Muscle of back (tissue), 3 donors: ENCODE measurements at regions not wholly inside any gene's neighbourhood (a gene's known extent, or its start where the extent isn't known, plus 50 kb on each side); places are given as distances from the start of the nearest gene placed in this dataset.
"Not testable (repeated sequence)": the region's sequence is repeated elsewhere in the genome, so short reads cannot be mapped to it uniquely, and the experiment has no call there.

Source experiments
- DNase-seq, 3 donors: peaks; one replicate each; pipeline versions ENCODE4 v3.0.0 to v3.0.0-alpha.2; 2013

- DNase-seq: no peak
Measured at GRCh38 chr6:14290772-14291330, 173.3 kb downstream of the CD83 start.

DNA sequence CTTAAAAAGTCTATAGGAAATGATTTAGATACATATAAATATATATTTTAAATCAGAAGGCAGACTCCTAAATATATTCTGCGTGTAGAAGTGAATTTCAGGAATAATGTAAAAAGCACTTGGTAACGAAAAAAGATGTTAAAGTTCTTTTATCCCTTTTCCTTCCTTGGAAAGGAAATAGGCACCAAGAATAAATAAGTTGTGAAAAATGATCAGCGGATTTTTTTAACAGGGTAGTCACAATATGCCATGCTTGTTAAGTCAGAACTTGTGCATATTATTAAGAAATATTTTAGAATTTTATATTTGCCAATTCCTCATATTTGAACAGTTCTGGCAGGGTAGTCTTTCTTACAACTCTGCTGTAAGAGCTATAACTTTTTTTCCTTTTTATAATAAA lies 173.8 kb downstream of the CD83 start:
- no peak for DNase-seq

DNA sequence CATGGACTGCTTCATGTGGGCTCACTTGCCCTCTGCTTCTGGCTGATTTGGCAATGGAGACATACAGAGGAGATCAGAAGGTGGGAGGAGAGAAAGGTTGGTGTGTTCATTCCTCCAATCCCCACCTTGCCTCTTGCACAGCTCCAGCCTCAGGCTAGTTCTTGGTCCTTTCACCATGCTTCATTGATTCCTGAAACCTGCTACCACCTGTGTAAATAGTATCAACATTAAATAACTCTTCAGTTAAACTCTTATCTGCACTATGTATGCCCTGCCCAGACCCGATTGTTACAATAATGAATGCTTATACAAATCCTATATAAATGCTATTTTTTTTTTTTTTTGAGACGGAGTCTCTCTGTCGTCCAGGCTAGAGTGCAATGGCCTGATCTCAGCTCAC lies 174.5 kb downstream of the CD83 start:
- no peak for DNase-seq

DNA sequence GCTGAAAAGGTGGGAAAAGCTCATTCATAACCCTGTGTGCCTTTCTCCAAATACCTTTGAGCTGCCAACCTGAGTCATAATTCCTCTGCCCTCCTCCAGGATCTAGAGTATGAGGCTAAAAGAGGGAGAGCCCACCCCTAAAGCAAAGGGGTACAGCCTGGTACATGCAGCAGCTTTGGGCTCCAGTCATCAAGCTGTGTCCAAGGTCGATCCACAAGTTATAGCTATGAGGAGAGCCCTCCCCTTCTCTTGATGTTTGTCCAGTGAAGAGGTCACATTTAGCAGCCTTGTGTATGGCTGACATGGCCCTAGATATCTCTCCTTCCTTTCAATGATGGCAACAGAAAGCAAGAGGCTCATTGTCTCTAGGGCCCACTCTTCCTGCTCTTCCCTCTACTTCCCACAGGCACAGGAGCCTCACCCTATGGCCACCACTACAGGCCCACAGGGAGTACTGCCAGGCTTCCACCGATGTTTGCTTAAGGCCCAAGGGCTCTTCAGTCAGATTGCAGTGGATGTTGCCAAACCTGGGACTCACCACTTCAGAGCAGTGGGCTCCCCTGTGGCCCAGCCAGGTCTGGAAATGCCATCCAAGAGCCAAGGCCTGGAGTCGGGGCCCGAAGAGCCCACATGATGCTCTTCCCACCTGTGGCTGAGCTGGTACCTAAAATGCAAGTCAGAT lies 176.8 kb downstream of the CD83 start:
- DNase-seq: no peak

DNA sequence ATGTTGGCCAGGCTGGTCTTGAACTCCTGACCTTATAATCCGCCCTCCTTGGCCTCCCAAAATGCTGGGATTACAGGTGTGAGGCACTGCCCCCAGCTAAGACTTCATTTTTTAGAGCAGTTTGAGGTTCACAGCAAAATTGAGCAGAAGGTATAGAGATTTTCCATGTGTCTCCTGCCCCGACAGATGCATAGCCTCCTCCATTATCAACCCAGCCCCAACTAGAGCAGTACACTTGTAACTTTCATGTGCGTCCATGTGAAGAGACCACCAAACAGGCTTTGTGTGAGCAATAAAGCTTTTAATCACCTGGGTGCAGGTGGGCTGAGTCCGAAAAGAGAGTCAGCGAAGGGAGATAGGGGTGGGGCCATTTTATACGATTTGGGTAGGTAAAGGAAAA lies 179.1 kb downstream of the CD83 start:
- not testable (repeated sequence) for DNase-seq

DNA sequence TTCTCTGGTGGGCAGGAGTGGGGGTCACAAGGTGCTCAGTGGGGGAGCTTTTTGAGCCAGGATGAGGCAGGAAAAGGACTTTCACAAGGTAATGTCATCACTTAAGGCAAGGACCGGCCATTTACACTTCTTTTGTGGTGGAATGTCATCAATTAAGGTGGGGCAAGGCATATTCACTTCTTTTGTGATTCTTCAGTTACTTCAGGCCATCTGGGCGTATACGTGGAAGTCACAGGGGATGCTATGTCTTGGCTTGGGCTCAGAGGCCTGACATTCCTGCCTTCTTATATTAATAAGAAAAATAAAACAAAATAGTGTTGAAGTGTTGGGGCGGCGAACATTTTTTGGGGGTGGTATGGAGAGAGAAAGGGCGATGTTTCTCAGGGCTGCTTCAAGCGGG lies 179.5 kb downstream of the CD83 start:
- not testable (repeated sequence) for DNase-seq

DNA sequence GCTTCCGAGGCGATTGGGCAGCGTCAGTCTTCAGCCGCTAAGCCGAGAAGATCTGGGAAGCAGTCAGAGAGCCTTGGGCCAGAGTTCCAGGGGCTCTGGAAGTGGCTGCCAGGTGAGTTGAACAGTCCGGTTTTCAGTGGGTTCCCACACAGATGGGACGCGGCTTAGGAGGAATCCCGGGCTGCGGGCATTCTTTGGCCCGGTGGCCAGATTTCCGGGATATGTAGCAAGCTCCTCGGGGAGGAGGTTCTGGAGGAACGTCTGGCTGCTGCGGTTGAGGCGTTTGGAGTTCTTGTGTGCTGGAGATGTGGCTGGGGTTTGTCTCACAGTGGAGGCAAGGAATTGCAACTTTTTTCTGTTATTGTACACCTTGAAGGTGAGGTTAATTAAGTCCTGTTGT lies 182.6 kb downstream of the CD83 start:
- not testable (repeated sequence) for DNase-seq

DNA sequence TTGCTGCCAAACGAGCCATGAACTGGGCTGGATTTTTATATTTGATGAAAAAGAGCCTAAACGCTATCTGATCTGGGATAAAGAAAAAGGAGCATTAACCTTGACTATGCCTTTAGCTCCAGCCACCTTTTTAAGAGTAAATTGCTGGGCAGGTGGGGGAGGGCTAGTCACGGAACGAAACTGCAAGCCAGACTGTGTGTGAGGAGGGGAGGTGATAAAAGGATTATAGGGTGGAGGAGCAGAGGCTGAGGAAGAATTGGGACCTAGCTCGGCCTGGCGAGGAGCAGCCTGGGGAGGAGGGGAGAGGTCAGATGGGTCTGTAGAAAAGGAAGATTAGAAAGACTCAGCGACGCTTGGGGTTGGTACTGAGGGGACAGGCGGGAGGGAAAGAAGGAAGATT lies 183.1 kb downstream of the CD83 start:
- not testable (repeated sequence) for DNase-seq

DNA sequence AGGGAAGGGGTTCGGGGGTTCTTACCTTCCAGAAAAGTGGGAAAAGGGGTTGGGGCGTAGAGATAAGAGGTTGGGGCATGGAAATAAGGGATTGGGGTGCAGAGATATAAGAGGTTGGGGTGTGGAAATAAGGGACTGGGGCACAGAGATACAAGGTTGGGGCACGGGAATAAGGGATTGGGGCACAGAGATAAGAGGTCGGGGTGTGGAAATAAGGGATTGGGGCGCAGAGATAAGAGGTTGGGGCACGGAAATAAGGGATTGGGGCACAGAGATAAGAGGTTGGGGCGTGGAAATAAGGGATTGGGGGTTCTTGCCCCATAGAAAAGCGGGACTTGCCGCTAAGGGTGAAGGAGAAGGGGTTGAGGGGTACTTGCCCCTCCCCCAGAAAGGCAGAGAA lies 183.9 kb downstream of the CD83 start:
- not testable (repeated sequence) for DNase-seq

GRCh38 chr6:14305131-14305530 lies 187.6 kb downstream of the CD83 start:
- DNase-seq: no peak

DNA sequence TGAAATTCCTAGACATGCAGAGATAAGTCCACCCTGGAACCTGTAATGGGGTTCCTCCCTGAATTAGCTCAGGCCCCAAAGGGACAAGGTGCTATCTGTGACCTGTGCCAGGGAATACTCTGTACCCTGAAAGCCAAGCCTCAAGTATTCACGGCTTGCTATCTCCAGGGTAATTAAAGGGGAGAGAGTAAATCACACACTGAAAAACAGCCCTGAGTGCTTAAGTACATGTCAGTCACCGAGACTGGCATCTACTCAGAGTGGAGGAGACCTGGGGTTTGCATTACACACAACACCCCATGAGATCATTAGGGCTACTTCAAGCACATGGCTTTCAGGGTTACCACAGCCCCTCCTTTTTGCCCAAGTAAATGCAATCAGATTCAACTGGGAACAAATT lies 188.1 kb downstream of the CD83 start:
- DNase-seq: no peak

DNA sequence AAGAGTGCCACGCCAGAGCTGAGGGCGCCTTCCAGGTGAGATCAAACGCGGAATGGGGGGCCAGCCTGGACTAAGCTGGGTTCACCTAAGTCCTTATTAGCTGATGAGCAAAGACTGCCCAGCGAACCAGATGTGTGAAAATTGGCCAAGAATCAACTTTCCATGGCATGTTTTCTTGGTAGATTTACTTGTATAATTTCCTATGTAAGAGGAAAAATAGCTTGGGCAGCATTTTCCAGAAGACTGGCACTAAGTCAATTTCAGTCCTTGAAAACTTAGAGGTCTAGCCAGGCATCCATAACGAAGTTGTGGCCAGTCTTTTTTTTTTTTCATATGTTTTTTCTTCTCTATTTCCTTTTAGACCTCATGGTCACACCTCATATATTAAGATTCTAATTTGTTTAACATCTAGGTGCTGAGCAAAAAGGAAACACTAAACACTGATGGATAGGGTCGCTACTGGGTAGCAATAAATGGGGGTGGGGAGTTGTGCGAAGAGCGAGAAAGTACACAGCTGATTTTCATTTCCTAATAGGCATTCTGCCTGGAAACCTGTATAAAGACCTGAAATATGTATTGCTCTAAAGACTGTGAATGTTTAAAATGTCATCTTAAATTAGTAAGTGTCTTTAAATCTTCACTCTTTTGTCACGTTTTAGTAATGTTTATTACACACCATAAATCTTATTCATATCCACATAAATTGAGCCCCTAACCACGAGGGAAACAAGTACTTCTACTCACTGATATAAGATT lies 188.8 kb downstream of the CD83 start:
- DNase-seq: peak in 2 of 3 donors; percentile 27 to 50

DNA sequence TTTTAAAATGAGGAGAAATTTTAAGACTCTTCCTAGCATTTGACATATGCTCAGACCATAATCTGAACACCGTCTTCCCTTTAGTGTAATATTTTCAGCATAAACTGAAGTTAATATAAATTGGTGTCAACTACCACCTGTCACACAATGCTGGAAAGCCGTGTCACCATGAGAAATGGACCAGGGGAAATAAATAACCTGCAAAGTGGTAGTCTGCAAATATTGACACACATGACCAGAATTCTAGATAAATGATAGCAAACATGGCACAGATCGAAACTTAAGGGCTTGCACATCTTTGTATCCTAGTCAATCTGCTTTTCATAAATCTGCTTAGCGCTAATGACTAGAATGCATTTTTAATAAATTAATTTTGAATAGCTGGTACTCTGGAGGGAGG lies 191.9 kb downstream of the CD83 start:
- DNase-seq: no peak

DNA sequence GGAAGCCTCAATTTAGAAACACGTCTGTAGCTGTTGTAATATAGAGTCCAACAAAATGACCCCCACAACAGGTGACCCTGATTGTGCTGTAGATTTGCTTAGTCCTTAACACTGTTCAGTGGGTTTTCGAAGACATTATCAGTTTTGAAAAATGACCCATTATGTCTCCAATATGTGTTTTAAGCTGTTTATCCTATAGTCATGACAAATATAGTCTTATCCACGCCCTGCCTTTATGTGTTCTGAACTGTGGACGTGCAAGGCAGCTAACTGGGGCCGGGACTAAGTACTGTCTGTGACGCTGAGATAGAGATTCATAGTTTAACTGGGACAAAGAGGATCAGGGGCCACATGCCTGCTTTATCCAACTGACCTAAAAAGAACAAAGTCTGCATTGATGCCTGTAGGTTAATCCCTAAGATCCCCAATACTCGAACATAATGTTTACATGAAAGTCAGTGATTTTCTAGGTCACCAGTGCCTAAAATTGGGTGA lies 192.4 kb downstream of the CD83 start:
- DNase-seq: no peak

- DNase-seq: no peak
Measured at GRCh38 chr6:14310960-14311359, 193.4 kb downstream of the CD83 start.

DNA sequence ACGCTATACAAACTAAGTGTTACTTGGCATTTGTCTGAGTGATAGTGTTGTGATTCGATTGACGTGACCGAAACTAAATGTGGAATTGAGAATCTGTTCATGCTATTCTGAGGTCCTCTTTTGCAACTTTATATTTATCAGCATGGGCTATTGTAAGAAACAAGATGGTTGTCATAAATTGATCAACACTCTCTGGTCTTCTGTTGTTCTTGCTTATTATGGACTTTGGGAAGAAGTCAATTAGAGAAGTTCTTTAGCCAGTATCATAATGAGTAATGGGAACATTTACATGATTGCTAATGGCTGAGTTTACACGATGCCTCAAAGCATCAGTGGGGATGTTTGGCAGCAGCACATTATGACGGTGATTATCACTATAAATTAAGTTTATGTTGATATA lies 195.0 kb downstream of the CD83 start:
- no peak for DNase-seq

DNA sequence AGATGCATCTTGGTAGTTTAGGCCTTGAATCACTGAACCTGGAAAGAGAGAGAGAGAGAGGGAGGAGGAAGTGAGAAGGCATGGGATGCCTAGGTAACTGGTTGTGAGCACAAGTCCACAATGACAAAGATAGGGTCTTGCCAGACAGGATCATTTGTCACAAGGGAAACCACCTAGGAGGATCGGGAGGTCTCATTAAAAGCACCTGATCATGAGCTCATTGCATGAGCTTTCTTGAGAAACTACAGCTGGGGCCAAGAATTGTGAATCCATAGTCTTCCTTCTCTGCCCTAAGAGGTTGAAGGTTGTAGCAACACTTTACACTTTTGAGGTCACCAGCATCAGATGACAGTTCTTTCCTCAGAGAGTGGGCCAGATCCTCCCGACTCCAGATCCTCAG lies 195.7 kb downstream of the CD83 start:
- DNase-seq: no peak

DNA sequence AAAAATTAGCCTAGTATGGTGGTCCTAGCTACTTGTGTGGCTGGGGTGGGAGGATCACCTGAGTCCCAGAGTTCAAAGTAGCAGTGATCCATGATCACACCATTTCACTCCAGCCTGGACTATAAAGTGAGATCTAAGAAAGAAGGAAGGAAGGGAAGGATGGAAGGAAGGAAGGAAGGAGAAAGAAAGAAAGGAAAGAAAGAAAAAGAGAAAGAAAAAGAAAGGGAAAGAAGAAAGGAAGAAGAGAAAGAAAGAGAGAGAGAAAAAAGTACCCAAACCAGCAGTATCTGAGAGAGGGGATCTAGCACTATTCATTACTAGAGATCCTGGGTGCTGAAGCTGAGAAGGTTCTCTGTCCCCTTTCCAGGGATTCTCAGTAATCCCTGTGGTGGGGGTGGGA lies 197.8 kb downstream of the CD83 start:
- no peak for DNase-seq

GRCh38 chr6:14316651-14317386 lies 199.2 kb downstream of the CD83 start:
- DNase-seq: peak in 2 of 3 donors; percentile 17 to 32

DNA sequence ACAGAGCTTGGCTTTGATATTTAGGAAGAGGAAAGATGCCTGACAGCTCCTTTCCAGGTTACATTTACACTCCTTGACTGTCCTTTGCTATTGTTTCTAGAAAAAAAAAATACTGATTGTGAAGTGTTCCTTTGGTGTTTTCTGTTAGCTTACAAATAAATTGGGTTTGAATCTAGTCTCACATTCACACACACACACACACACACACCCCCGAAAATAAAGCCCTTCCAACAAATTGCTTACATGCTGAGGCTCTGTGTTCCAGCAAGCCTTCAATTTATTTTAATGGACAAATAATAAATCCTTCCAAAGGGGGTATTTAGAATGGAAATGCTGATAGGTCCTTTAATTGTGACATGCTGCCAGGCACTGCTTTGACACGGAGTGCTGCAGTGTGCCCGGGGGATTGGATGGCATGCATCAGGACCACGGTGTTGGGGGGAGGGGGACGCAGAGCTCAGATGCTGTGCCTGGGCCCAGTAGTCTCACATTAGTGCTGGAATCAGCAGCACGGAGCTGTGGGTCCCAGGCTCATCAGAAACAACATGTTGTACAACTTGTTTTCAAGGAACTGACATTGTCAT lies 199.9 kb downstream of the CD83 start:
- no peak for DNase-seq

DNA sequence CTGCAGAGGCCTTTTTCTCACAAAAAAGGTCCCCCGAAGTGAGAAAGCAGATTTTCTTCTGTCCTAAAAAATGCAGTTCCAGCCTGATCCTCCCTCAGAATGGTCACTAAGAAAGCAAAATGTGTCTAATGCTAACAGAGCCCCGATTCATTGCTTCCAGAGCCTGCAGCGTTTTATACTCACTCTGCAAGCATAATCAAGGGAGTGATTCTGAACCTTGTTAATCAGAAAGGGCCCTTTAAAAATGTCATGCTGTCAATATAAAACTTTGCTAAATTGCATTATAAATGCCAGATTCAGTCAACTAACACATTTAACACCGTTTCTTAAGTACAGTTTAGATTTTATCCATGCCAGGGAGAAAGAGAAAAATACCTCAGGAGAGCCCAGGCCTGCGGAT lies 202.8 kb downstream of the CD83 start:
- DNase-seq: no peak
